HG02973 (cell line): ENCODE measurements at regions not wholly inside any gene's neighbourhood (a gene's known extent, or its start where the extent isn't known, plus 50 kb on each side); places are given as distances from the start of the nearest gene placed in this dataset.

Experiments
- ATAC-seq: cut with Tn5 transposase; IDR thresholded peaks from one replicate; pipeline ENCODE4 v1.9.1; 2021; ENCODE audit warnings: moderate library complexity; ENCODE audit not compliant: unreplicated experiment

GRCh38 chr11:115564851-115565250 is 60.6 kb upstream of the CADM1 start:
- ATAC-seq: no peak

GRCh38 chr11:115561116-115561515 is 56.9 kb upstream of the CADM1 start:
- ATAC-seq: no peak

- no peak for ATAC-seq
Measured at GRCh38 chr11:115558635-115559034, 54.4 kb upstream of the CADM1 start.

GRCh38 chr11:115557681-115558080 is 53.5 kb upstream of the CADM1 start:
- ATAC-seq: no peak

DNA sequence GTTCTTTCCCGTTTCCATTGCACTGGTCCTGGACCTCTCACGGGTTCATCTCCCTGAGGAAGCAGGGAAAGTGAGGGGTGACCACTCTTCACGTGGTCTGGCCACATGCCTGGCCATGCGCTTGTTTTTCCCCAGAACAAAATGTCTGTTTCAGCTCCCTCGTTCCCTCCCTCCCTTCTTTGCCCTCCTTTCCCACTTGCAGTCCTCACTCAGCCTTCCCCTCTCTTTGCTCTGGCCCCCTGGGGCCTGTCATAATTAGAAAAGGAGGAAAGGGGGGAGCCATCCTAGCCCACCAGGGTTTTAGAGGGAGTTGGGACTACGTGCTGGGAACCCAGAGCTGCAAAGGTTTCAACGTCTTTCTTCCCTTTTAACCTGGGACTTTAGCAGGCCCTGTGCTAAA is 52.8 kb upstream of the CADM1 start:
- ATAC-seq: no peak

- no peak for ATAC-seq
Measured at GRCh38 chr11:115555336-115556090, 51.3 kb upstream of the CADM1 start.
